ENCODE measurements at regions not wholly inside any gene's neighbourhood (a gene's known extent, or its start where the extent isn't known, plus 50 kb on each side); places are given as distances from the start of the nearest gene placed in this dataset.
"Not testable (repeated sequence)": the region's sequence is repeated elsewhere in the genome, so short reads cannot be mapped to it uniquely, and the experiment has no call there.

DNA sequence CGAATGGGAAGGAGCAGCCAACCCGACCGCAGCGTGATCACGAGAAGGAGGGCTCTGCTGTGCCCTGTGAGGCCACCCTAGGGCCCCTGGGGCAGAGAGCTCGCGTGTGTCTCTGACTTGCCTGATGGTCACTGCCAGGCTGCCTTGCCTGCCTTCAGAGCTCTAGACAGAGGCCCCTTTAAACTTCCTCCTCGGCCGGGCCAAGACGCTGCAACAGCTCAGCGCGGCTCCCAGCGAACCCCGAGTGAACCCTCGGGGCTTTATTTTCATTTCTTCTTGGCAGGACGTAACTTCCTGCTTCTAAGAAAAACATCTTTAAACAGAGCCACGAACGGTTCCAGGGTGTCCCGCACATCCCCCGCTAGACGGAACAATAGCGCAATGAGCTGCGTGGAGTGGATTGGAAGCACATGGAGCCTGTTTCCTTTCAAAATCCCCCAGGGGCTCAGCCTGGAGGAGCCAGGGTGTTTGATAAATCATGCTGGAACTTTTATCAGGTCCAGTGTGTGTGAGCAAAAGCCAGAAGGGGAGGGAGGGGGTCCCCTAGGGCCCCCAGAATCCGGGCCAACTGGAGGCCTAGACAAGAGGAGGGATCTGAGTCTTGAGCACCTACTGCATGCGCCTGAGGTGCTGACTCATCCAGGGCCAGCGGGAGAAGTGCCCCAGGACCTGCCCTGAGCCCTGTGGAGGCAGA is 134.1 kb upstream of the GDF10 start:
- in situ Hi-C loops (cut with HindIII; ENCODE audit: low pct_ligation_motif_present, low sequenced_read_pairs) = no loop called here

DNA sequence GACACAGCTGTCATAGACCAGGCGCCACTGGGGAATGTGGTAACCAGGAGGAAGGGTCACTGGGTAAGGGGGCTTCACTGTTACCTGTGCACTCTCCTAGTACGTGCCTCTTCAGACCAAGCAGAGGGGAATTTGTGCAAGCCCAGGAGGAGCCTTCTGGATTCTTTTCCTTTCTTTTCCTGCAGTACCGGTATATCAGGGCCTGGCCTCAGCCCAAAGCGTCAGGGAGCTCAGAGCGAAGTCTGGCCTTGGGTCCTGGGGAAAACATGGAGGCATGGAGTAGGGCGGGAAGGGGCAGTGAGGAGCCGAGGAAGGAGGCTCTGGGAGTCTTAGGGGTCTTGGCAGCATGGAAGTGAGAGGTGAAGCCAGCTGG is 133.6 kb upstream of the GDF10 start:
- H3K27ac ChIP-seq = peak overlapping the region; percentile 97
- no peaks in the 10 kb centered on the region for H3K36me3 ChIP-seq (replicated peaks)
- no peak overlapping the region for H3K4me3 ChIP-seq (ENCODE audit: low read depth, low read length)
- TF ChIP-seq, protein P1, sequence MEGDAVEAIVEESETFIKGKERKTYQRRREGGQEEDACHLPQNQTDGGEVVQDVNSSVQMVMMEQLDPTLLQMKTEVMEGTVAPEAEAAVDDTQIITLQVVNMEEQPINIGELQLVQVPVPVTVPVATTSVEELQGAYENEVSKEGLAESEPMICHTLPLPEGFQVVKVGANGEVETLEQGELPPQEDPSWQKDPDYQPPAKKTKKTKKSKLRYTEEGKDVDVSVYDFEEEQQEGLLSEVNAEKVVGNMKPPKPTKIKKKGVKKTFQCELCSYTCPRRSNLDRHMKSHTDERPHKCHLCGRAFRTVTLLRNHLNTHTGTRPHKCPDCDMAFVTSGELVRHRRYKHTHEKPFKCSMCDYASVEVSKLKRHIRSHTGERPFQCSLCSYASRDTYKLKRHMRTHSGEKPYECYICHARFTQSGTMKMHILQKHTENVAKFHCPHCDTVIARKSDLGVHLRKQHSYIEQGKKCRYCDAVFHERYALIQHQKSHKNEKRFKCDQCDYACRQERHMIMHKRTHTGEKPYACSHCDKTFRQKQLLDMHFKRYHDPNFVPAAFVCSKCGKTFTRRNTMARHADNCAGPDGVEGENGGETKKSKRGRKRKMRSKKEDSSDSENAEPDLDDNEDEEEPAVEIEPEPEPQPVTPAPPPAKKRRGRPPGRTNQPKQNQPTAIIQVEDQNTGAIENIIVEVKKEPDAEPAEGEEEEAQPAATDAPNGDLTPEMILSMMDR (IDR thresholded peaks at IDR 0.05; ENCODE audit: low read depth, low read length, missing control alignments) = no peak
- no peak for DNase-seq
- H3K27me3 ChIP-seq (replicated peaks) = no peaks in the 10 kb centered on the region
- in situ Hi-C loops (cut with HindIII; ENCODE audit: low pct_ligation_motif_present, low sequenced_read_pairs) = no loop called here

More for the DNA sequence above, 134.1 kb upstream of the GDF10 start:
- Histone ChIP-seq H3K27me3 (replicated peaks) (no peaks in the 10 kb centered on the region), H3K36me3 (replicated peaks) (no peaks in the 10 kb centered on the region), H3K27ac (peak overlapping the region; percentile 97), H3K4me3 (ENCODE audit: low read depth, low read length) (peak overlapping the region; percentile 9)
- TF ChIP-seq, protein P1 (IDR thresholded peaks at IDR 0.05; ENCODE audit: low read depth, low read length, missing control alignments) = peak; percentile 10
- peak; percentile 94 for DNase-seq

DNA sequence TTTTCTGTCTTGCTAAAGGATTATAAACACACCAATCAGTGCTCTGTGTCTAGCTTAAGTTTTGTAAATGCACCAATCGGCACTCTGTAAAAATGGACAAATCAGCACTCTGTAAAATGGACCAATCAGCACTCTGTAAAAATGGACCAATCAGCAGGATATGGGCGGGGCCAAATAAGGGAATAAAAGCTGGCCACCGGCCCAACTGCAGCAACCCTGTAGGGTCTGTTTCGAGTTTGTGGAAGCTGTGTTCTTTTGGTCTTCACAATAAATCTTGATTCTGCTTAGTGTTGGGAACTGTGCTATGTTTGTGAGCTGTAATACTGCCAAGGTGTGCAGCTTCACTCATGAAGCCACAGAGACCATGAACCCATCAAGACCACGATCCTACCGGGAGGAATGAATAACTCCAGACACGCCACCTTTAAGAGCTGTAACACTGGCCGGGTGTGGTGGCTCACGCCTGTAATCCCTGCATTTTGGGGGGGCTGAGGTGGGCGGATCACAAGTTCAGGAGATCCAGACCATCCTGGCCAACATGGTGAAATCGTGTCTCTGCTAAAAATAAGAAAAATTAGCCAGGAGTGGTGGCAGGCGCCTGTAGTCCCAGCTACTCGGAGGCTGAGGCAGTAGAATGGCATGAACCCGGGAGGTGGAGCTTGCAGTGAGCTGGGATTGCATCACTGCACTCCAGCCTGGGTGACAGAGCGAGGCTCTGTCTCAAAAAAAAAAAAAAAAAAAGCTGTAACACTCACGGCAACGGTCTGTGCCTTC is 133.0 kb upstream of the GDF10 start:
- in situ Hi-C loops (cut with HindIII; ENCODE audit: low pct_ligation_motif_present, low sequenced_read_pairs); H3K36me3 ChIP-seq (replicated peaks); H3K27me3 ChIP-seq (replicated peaks); H3K4me3 ChIP-seq (ENCODE audit: low read depth, low read length): not testable (repeated sequence)
- peak; percentile 87 for DNase-seq
- peak overlapping the region; percentile 97 for H3K27ac ChIP-seq

DNA sequence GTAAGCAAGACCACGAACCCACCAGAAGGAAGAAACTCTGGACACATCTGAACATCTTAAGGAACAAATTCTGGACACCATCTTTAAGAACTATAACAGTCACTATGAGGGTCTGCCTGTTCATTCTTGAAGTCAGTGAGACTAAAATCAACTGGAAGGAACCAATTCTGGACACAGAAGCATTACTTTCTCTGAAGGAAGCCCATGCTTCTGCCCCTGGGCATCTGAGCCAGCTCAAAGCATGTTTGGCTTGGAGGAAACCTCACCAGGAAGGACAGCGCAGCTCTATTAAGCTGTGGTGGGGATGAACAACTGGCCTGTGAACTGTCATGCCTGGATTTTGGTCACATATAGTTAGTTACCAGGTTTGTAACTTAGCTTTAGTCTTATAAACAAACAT is 132.4 kb upstream of the GDF10 start:
- no peak for DNase-seq
- TF ChIP-seq, protein P1 (IDR thresholded peaks at IDR 0.05; ENCODE audit: low read depth, low read length, missing control alignments) = no peak
- H3K4me3 ChIP-seq (ENCODE audit: low read depth, low read length) = no peak overlapping the region
- in situ Hi-C loops (cut with HindIII; ENCODE audit: low pct_ligation_motif_present, low sequenced_read_pairs) = no loop called here
- peak overlapping the region; percentile 97 for H3K27ac ChIP-seq
- no peaks in the 10 kb centered on the region for H3K36me3 ChIP-seq (replicated peaks)
- no peaks in the 10 kb centered on the region for H3K27me3 ChIP-seq (replicated peaks)

DNA sequence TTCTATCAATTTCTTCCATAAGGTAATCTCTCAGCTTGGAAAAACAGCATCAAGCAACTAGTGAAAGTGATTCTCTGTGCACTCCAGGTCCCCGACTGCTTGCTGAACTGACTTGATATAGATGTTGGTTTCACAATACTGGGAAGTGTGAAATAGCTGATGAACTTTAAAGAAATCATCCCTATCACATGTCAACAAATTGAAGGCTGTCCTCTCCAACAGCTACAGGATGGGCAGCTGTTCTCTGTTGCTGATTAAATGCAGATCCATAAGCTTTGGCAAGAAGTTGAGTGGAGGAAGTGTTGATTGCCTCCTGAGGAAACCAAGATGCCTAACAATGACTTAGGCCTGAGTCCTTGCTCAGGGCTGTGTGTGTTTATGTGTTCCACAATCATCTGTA is 130.4 kb upstream of the GDF10 start:
- Histone ChIP-seq H3K4me3 (ENCODE audit: low read depth, low read length) (no peak overlapping the region), H3K27me3 (replicated peaks) (no peaks in the 10 kb centered on the region), H3K27ac (no peak overlapping the region), H3K36me3 (replicated peaks) (no peaks in the 10 kb centered on the region)
- no peak for DNase-seq
- in situ Hi-C loops (cut with HindIII; ENCODE audit: low pct_ligation_motif_present, low sequenced_read_pairs) = no loop called here
- TF ChIP-seq, protein P1 (IDR thresholded peaks at IDR 0.05; ENCODE audit: low read depth, low read length, missing control alignments) = no peak

DNA sequence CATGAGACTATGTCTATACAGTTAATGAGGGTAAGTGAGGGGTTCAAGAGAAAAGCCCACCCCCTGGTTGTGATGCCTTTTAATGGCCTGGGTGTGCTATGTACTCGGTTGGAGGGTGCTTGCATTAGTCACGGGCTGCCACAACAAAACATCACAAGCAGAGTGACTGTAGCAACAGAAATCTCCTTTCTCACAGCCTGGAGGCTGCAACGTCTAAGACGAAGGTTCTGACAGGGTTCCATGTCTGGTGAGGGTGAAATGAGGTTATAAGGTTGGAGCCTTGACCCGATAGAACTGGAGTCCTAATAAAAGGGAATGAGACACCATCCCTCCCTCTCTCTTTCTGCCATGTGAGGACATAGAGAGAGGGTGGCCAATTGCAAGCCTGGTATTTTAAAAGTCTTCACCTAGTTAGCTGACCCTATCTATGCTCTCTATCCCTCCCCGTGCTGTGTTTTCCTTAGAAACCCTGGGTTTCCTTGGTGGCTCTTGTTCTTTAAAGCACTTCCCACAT is 126.0 kb upstream of the GDF10 start:
- H3K4me3 ChIP-seq (ENCODE audit: low read depth, low read length) = no peak overlapping the region
- TF ChIP-seq, protein P1 (IDR thresholded peaks at IDR 0.05; ENCODE audit: low read depth, low read length, missing control alignments) = no peak
- H3K27ac ChIP-seq = no peak overlapping the region
- peak; percentile 64 for DNase-seq
- H3K27me3 ChIP-seq (replicated peaks) = no peaks in the 10 kb centered on the region
- H3K36me3 ChIP-seq (replicated peaks) = no peaks in the 10 kb centered on the region
- in situ Hi-C loops (cut with HindIII; ENCODE audit: low pct_ligation_motif_present, low sequenced_read_pairs) = no loop called here

Measured in brain microvascular endothelial cell (primary cell).